GM18498 (cell line): ENCODE measurements at regions not wholly inside any gene's neighbourhood (a gene's known extent, or its start where the extent isn't known, plus 50 kb on each side); places are given as distances from the start of the nearest gene placed in this dataset.

Experiments used
- ATAC-seq: cut with Tn5 transposase; IDR thresholded peaks from one replicate; pipeline ENCODE4 v1.9.1; 2021; ENCODE audit warnings: mild to moderate bottlenecking, moderate library complexity; ENCODE audit not compliant: unreplicated experiment

- ATAC-seq, result no peak
These were observed 227.0 kb downstream of the ARRDC4 start for GRCh38 chr15:98187549-98187948.

- no peak for ATAC-seq
These were observed 230.4 kb downstream of the ARRDC4 start for GRCh38 chr15:98190914-98191313.

- no peak for ATAC-seq
These were observed 235.3 kb downstream of the ARRDC4 start for GRCh38 chr15:98195796-98196195.

DNA sequence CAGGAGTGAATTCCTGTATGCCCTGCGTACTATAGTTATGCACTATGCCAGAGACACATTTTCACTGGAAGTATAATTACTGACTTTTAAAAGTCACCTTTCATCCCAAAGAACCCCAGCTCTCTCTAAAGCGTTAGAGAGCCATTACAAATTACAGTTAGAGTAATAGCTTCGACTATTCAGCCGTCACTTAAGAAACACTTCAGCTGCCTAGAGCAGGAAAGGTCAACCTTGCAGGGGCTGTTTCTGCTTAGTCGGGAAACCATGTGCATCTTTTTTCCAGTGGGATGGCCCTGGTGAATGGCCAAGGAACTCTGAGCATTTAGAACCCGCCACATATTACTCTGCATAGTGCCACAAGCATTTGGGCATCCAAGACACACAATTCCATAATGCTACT lies 235.9 kb downstream of the ARRDC4 start:
- no peak for ATAC-seq

DNA sequence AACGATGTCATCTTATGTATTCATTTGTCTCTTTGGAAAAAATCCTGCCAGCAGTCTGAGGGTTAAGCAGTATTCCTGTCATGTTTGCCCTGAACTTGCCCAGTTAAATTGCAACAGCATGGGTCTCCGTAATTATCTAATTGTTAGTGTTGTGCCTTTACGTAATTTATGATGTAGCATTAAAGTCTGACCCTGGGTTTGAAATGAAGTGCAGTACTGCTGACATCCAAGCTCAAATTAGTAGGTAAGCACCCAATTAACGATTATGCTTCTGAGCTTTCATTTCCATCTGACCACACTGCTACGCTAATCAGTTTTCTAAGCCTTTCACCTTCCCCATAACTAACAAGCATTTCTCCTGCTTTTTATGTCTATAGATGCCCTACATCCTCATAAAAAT lies 241.8 kb downstream of the ARRDC4 start:
- ATAC-seq, result no peak

DNA sequence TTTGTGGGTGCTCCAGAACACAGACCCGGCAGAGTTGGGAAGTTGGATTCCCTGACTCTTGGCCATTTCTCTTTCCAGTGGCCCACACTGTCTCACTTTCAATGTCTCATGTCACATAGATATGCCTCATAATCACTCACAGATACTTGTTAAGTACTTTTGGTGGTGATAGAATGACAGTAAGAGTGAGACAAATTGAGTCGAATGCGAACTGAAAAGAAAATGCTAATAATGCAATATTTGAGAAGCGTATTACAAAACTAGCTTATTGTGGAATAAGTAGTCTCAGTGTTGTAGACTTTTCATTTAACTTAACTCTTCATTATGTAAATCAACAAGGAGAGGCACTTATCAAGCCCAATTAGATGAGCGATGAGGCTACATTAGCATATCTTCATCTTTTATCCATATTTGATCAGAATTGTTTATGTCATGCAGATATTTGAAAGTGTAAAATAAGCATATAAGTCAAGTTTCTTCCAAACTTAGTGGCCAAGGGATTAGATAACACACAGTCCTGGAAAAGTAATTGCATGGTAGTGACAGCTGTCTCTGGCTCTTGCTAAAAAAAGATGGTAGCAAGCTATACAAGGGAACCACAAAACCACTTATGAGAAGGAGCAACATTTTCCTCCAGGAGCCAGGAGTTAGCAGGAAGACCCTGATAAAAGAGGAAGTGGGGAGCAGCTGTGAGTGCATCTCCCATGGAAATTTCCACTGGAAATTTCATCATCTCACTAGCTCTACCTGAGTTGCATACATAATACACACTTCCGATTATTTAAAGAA lies 243.6 kb downstream of the ARRDC4 start:
- ATAC-seq, result no peak

DNA sequence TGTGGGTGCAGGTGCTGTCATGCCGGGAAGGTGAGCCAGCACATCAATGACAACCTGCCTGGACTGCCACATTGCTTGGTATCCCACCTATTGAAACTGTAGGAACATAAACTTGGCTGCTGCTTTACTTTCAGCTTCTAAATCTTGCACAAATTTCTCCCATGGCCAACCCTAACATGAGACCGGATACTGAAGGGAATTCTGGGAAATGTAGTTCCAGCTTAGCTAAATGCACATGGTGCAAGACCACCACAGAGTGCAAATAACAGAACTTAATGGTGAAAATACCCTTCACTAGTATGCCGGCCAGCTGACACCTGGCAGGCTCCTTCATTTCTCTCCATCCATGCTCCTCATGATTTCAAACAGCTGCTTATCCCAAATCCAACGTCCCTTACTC lies 247.4 kb downstream of the ARRDC4 start:
- no peak for ATAC-seq

- ATAC-seq, result no peak
These were observed 253.0 kb downstream of the ARRDC4 start for GRCh38 chr15:98213346-98213979.

GRCh38 chr15:98216166-98216565 lies 255.7 kb downstream of the ARRDC4 start:
- ATAC-seq, result no peak

DNA sequence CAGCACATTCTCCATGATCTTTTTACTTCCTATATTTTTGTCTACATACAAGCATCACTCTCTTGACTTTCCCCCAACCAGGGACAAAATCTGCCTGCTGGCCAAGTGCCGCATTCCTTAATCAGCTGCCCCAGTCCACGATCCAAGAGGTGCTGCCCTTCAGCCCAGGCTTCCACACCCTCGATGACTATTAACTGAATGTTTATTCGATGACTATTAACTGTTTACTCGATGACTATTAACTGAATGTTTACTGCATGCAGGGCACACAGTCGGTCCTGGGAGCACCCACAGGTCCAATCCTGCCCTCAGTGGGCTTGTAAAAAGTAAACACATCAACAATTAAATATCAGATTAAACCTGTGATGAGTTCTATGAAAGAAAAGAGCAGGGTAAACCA lies 256.9 kb downstream of the ARRDC4 start:
- ATAC-seq, result no peak

- no peak for ATAC-seq
These were observed 260.6 kb downstream of the ARRDC4 start for GRCh38 chr15:98221144-98221543.

DNA sequence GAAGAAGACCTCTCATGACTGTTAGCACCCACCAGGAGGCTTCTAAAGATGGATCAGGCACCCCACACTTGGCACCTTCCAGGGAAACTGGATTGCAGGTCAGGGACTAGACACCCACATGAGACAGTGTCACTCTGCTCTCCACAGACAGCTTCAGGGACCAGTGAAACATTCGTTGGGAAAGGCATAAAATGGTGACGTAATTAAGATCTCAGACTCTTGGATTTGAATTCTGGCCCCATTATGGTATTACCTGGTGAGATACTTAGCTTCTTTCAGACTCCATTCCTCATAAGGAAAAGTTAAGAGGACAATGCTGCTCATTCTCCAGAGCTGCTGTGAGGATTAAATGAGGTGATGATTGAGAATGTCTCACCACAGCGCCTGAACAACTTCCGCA lies 261.1 kb downstream of the ARRDC4 start:
- no peak for ATAC-seq

DNA sequence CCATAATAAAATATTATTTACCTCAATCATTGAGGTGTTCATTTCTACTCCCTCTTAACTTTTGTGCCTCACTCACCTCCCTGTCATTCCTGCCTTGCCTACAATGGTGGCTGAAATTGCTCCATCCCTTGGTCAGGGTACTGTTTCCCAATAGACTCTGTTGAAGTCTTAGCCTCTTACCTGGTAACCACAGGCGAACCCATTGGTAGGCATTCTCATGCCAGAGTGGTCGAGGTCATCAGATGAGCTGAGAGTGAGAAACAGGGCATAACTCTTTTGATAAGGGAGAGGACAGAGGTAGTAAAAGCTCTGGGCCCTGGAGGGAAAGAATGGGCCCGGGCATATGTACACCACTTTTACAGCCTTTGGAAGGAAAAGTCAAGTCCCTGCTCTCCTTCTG lies 265.6 kb downstream of the ARRDC4 start:
- ATAC-seq, result no peak

GRCh38 chr15:98226578-98226977 lies 266.1 kb downstream of the ARRDC4 start:
- ATAC-seq, result no peak

- no peak for ATAC-seq
These were observed 268.3 kb downstream of the ARRDC4 start for GRCh38 chr15:98228846-98229245.

DNA sequence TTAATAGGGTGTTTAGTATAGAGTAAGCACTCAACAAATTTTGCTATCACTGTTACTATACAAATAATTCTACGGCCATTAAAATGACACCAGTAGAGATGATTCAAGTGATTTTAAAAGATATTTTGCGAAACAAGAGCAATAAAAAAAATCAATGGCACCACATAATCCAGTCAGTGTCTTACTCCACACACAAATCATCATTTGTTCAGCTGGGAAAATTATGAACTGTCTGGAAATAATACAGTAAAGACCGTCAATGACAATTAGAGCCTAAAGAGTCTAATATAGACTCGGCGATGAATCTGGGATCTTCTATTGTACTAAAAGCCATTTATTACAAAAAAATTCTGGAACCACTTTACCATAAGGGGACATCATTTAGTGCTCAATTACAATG lies 270.5 kb downstream of the ARRDC4 start:
- no peak for ATAC-seq

- ATAC-seq, result no peak
These were observed 271.4 kb downstream of the ARRDC4 start for GRCh38 chr15:98231696-98232440.

GRCh38 chr15:98232761-98233160 lies 272.3 kb downstream of the ARRDC4 start:
- no peak for ATAC-seq

GRCh38 chr15:98233873-98234272 lies 273.4 kb downstream of the ARRDC4 start:
- no peak for ATAC-seq

DNA sequence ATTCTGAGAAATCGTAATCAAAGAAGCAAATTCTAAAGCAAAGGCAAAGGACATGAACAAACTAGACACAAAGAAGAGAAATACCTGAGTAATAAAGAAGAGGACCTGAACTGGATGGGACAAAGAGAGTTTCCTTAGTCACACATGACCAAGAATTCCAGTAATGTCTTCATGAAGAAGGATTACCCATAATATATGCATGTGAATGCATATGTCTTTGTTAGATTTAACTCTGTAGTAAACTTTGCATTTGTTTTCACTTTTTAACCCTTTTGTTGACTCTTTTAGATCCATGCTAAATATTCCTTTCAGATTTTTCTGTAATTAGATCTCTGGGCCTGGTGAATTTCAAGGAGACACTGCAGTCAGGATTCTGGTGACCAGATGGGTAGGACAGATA lies 279.8 kb downstream of the ARRDC4 start:
- ATAC-seq, result no peak

GRCh38 chr15:98241032-98241554 lies 280.6 kb downstream of the ARRDC4 start:
- no peak for ATAC-seq

DNA sequence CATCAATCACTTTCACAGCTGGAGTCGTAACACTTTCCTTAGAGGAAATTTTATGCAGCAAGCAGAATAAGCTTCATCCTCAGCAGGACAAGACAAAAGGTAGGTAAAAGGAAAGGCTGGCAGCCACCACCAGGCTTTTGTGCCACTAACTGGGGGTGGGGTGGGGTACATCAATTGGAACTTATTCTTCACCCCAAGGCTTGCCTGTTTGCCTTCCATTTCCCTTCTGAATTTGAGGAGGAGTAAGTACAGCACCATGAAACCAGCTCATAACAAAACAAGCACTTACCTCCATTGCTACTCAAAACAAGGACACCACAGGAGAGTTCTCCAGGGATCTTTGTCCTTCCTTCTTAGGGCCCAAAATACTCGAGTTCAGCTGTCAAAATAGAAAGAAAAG lies 296.8 kb downstream of the ARRDC4 start:
- no peak for ATAC-seq
